ENCODE measurements at regions not wholly inside any gene's neighbourhood (a gene's known extent, or its start where the extent isn't known, plus 50 kb on each side); places are given as distances from the start of the nearest gene placed in this dataset.

DNA sequence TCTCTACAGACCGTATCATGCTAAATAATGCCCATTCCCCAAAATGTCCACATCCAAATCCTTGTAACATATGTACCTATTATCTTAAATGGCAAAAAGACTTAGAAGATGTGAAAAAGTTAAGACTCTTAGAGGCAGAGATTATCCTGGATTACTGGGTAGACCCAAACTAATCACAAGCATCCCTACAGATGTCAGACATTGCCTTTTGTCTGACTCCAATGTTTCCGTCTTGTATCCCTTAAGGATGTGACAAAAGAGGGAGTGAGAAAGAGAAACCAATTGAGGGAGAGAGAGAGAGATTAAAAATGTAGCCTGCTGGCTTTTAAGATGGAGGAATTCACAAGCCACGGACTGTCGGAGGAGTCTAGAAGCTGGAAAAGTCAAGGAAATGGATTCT is 401.9 kb upstream of the FSTL5 start:
- no peak overlapping the region for H3K4me3 ChIP-seq (ENCODE audit: low read length)
- no peak for TF ChIP-seq EZH2 (optimal IDR thresholded peaks at IDR 0.05; ENCODE audit: low read depth, low read length)
- no peak for TF ChIP-seq EZH2phosphoT487 (IDR thresholded peaks at IDR 0.05; ENCODE audit: low read length)
- TF ChIP-seq CTCF (IDR thresholded peaks at IDR 0.05; ENCODE audit: low read length): no peak
- H3K4me2 ChIP-seq (ENCODE audit: low read depth, low read length): no peak overlapping the region
- H3K27ac ChIP-seq (ENCODE audit: low read length): no peak overlapping the region
- no peak overlapping the region for H3K9ac ChIP-seq (ENCODE audit: low read length)
- H3K27me3 ChIP-seq (replicated peaks; ENCODE audit: insufficient read depth, low read length): no peaks in the 10 kb centered on the region
- H3K36me3 ChIP-seq (replicated peaks; ENCODE audit: insufficient read depth, low read length): no peaks in the 10 kb centered on the region
- no peaks in the 10 kb centered on the region for H3F3A ChIP-seq (ENCODE audit: insufficient read depth, low read length)
- H2AFZ ChIP-seq (ENCODE audit: low read length): no peak overlapping the region
- H3K9me2 ChIP-seq (replicated peaks; ENCODE audit: insufficient read depth, low read length): no peaks in the 10 kb centered on the region
- no peaks in the 10 kb centered on the region for H3K9me3 ChIP-seq (replicated peaks; ENCODE audit: insufficient read depth, low read length)
- no peaks in the 10 kb centered on the region for H3K79me2 ChIP-seq (ENCODE audit: low read length)
- H4K20me1 ChIP-seq (ENCODE audit: insufficient read depth, low read length): no peaks in the 10 kb centered on the region
- H3K4me1 ChIP-seq (ENCODE audit: low read length): no peaks in the 10 kb centered on the region
- no peak for DNase-seq

DNA sequence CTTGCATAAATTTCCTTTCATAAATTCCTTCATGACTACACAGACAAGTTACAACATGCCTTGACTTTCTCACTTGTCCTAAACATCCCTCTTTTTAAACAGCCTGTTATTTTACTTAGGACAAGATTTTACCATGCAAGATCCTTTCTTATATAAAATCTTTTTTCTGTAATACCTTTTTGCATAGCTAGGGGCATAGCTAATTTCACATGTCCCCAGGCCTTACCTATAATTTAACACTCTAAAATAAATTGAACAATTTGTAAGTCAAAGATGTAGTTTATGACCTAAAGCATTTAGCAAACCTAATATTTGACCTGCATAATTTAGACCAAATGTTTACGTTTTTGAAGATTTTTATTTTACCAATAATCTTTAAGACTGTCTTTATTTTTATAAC is 396.3 kb upstream of the FSTL5 start:
- H3K79me2 ChIP-seq (ENCODE audit: low read length): no peaks in the 10 kb centered on the region
- no peaks in the 10 kb centered on the region for H3K4me1 ChIP-seq (ENCODE audit: low read length)
- no peaks in the 10 kb centered on the region for H3K36me3 ChIP-seq (replicated peaks; ENCODE audit: insufficient read depth, low read length)
- no peaks in the 10 kb centered on the region for H3K9me2 ChIP-seq (replicated peaks; ENCODE audit: insufficient read depth, low read length)
- no peak overlapping the region for H3K27ac ChIP-seq (ENCODE audit: low read length)
- no peaks in the 10 kb centered on the region for H3K27me3 ChIP-seq (replicated peaks; ENCODE audit: insufficient read depth, low read length)
- H3K4me3 ChIP-seq (ENCODE audit: low read length): no peak overlapping the region
- no peaks in the 10 kb centered on the region for H4K20me1 ChIP-seq (ENCODE audit: insufficient read depth, low read length)
- H3K9me3 ChIP-seq (replicated peaks; ENCODE audit: insufficient read depth, low read length): no peaks in the 10 kb centered on the region
- TF ChIP-seq CTCF (IDR thresholded peaks at IDR 0.05; ENCODE audit: low read length): no peak
- no peak overlapping the region for H2AFZ ChIP-seq (ENCODE audit: low read length)
- no peaks in the 10 kb centered on the region for H3F3A ChIP-seq (ENCODE audit: insufficient read depth, low read length)
- DNase-seq: no peak
- no peak overlapping the region for H3K9ac ChIP-seq (ENCODE audit: low read length)
- no peak overlapping the region for H3K4me2 ChIP-seq (ENCODE audit: low read depth, low read length)

- no peaks in the 10 kb centered on the region for H3K79me2 ChIP-seq (ENCODE audit: low read length)
- H3K4me1 ChIP-seq (ENCODE audit: low read length): no peaks in the 10 kb centered on the region
- H3K9ac ChIP-seq (ENCODE audit: low read length): no peak overlapping the region
- DNase-seq: no peak
- H3K4me2 ChIP-seq (ENCODE audit: low read depth, low read length): no peak overlapping the region
- no peaks in the 10 kb centered on the region for H4K20me1 ChIP-seq (ENCODE audit: insufficient read depth, low read length)
- H3F3A ChIP-seq (ENCODE audit: insufficient read depth, low read length): no peaks in the 10 kb centered on the region
- H3K9me3 ChIP-seq (replicated peaks; ENCODE audit: insufficient read depth, low read length): no peaks in the 10 kb centered on the region
- H3K27ac ChIP-seq (ENCODE audit: low read length): no peak overlapping the region
- no peak for TF ChIP-seq EZH2phosphoT487 (IDR thresholded peaks at IDR 0.05; ENCODE audit: low read length)
- H3K4me3 ChIP-seq (ENCODE audit: low read length): no peak overlapping the region
- no peak overlapping the region for H2AFZ ChIP-seq (ENCODE audit: low read length)
- H3K27me3 ChIP-seq (replicated peaks; ENCODE audit: insufficient read depth, low read length): no peaks in the 10 kb centered on the region
- no peaks in the 10 kb centered on the region for H3K9me2 ChIP-seq (replicated peaks; ENCODE audit: insufficient read depth, low read length)
- no peaks in the 10 kb centered on the region for H3K36me3 ChIP-seq (replicated peaks; ENCODE audit: insufficient read depth, low read length)
Measured at GRCh38 chr4:162557516-162558106, 393.8 kb upstream of the FSTL5 start.

- no peak overlapping the region for H3K27ac ChIP-seq (ENCODE audit: low read length)
- no peaks in the 10 kb centered on the region for H3K79me2 ChIP-seq (ENCODE audit: low read length)
- no peak for DNase-seq
- no peaks in the 10 kb centered on the region for H3K9me2 ChIP-seq (replicated peaks; ENCODE audit: insufficient read depth, low read length)
- no peaks in the 10 kb centered on the region for H4K20me1 ChIP-seq (ENCODE audit: insufficient read depth, low read length)
- no peaks in the 10 kb centered on the region for H3K9me3 ChIP-seq (replicated peaks; ENCODE audit: insufficient read depth, low read length)
- H2AFZ ChIP-seq (ENCODE audit: low read length): no peak overlapping the region
- no peaks in the 10 kb centered on the region for H3F3A ChIP-seq (ENCODE audit: insufficient read depth, low read length)
- no peak overlapping the region for H3K4me3 ChIP-seq (ENCODE audit: low read length)
- no peak overlapping the region for H3K4me2 ChIP-seq (ENCODE audit: low read depth, low read length)
- H3K9ac ChIP-seq (ENCODE audit: low read length): no peak overlapping the region
- H3K36me3 ChIP-seq (replicated peaks; ENCODE audit: insufficient read depth, low read length): no peaks in the 10 kb centered on the region
- H3K4me1 ChIP-seq (ENCODE audit: low read length): no peaks in the 10 kb centered on the region
- TF ChIP-seq EZH2 (optimal IDR thresholded peaks at IDR 0.05; ENCODE audit: low read depth, low read length): no peak
- TF ChIP-seq EZH2phosphoT487 (IDR thresholded peaks at IDR 0.05; ENCODE audit: low read length): no peak
- TF ChIP-seq CTCF (IDR thresholded peaks at IDR 0.05; ENCODE audit: low read length): 0 out of 2 replicates have a peak, but pooled peaks have one; percentile 8
- no peaks in the 10 kb centered on the region for H3K27me3 ChIP-seq (replicated peaks; ENCODE audit: insufficient read depth, low read length)
Measured at GRCh38 chr4:162535121-162535520, 371.3 kb upstream of the FSTL5 start.
